ENCODE measurements at regions not wholly inside any gene's neighbourhood (a gene's known extent, or its start where the extent isn't known, plus 50 kb on each side); places are given as distances from the start of the nearest gene placed in this dataset.

DNA sequence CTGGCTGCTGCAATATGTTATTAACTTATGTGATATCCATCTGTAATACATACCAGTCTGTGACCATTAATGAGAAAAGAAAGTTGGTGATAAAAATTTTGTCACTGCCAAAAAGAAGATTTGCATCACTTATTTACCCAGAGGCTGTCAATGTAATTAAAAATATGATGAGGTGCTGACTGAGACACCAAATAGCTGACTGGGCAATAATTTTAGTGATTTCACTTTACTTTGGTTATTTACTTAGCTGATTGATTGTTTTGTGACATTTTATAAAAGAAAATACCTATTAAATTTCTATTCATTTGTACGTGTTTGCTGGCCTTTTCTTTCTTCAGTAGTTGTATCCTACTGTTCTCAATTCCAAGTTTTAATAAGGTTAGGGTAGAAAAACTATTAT, 139.2 kb downstream of the HLX start:
- TF ChIP-seq, protein P1, sequence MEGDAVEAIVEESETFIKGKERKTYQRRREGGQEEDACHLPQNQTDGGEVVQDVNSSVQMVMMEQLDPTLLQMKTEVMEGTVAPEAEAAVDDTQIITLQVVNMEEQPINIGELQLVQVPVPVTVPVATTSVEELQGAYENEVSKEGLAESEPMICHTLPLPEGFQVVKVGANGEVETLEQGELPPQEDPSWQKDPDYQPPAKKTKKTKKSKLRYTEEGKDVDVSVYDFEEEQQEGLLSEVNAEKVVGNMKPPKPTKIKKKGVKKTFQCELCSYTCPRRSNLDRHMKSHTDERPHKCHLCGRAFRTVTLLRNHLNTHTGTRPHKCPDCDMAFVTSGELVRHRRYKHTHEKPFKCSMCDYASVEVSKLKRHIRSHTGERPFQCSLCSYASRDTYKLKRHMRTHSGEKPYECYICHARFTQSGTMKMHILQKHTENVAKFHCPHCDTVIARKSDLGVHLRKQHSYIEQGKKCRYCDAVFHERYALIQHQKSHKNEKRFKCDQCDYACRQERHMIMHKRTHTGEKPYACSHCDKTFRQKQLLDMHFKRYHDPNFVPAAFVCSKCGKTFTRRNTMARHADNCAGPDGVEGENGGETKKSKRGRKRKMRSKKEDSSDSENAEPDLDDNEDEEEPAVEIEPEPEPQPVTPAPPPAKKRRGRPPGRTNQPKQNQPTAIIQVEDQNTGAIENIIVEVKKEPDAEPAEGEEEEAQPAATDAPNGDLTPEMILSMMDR (IDR thresholded peaks at IDR 0.05; ENCODE audit: poor library complexity, severe bottlenecking): no peak
- no peak for TF ChIP-seq RAD21 (conservative IDR thresholded peaks at IDR 0.05)
- no peak for TF ChIP-seq EZH2 (IDR thresholded peaks at IDR 0.05; ENCODE audit: borderline replicate concordance, insufficient read depth, low read length, poor library complexity, severe bottlenecking)
- TF ChIP-seq EP300 (conservative IDR thresholded peaks at IDR 0.05; ENCODE audit: poor library complexity, severe bottlenecking): no peak
